K562 (cell line): ENCODE measurements at regions not wholly inside any gene's neighbourhood (a gene's known extent, or its start where the extent isn't known, plus 50 kb on each side); places are given as distances from the start of the nearest gene placed in this dataset.

ENCODE experiments used
- BRF2 ChIP-seq: IDR thresholded peaks from 3 replicates; pipeline ENCODE4 v1.6.1; 2011; ENCODE audit warnings: borderline replicate concordance, mild to moderate bottlenecking; ENCODE audit not compliant: insufficient read length, insufficient read depth
- CBFA2T3 ChIP-seq: fragments of 450-650 bp; IDR thresholded peaks from 2 replicates; pipeline ENCODE4 v1.6.1; 2017
- CCNT2 ChIP-seq: IDR thresholded peaks from 2 replicates; pipeline ENCODE4 v1.6.1; 2011; ENCODE audit warnings: borderline replicate concordance, low read depth, mild to moderate bottlenecking, moderate library complexity, mixed read lengths, low read length; ENCODE audit not compliant: insufficient read length; ENCODE audit errors: extremely low read depth
- DDX20 ChIP-seq: fragments of 450-650 bp; IDR thresholded peaks from 2 replicates; pipeline ENCODE4 v1.6.1; 2016; ENCODE audit warnings: missing genetic modification characterization, low read depth, mild to moderate bottlenecking, missing compliant biosample characterization, moderate library complexity
- GTF2F1 ChIP-seq: IDR thresholded peaks from 2 replicates; pipeline ENCODE4 v1.6.1; 2011; ENCODE audit warnings: low read depth, low read length, improper control_type of control experiment
- HDAC2 ChIP-seq: fragments of 450-650 bp; IDR thresholded peaks from 2 replicates; pipeline ENCODE4 v1.6.1; 2016; ENCODE audit warnings: mild to moderate bottlenecking
- MAZ ChIP-seq, 2 experiments: fragments of 450-650 bp in 1 of 2; sonication (generic) in 1 of 2; formaldehyde crosslinking; IDR thresholded peaks in 1 of 2; conservative IDR thresholded peaks in 1 of 2; 2 replicates each; pipeline versions ENCODE4 v1.4.0 to v1.5.0; 2020; ENCODE audit warnings: mild to moderate bottlenecking in 1 of 2, missing genetic modification reagents in 1 of 2
- NR2C2 ChIP-seq, 2 experiments: fragments of 200-800 bp in 1 of 2; sonication (Bioruptor generic) in 1 of 2; sonication (generic) in 1 of 2; formaldehyde crosslinking in 1 of 2; IDR thresholded peaks; 2 replicates each; pipeline versions ENCODE4 v1.6.1 to v1.8.0; 2016 to 2022; ENCODE audit warnings: mild to moderate bottlenecking in 1 of 2, missing compliant biosample characterization in 1 of 2, missing genetic modification characterization in 1 of 2, missing genetic modification reagents in 1 of 2
- UBTF ChIP-seq, 2 experiments: IDR thresholded peaks; 2 replicates each; pipeline ENCODE4 v1.6.1; 2012; ENCODE audit warnings: improper control_type of control experiment in 2 of 2, low read depth in 2 of 2, low read length in 2 of 2, borderline replicate concordance in 1 of 2
- XRCC4 ChIP-seq: IDR thresholded peaks from one replicate; pipeline ENCODE4 v1.6.1; 2011; ENCODE audit not compliant: insufficient read depth, insufficient read length; ENCODE audit errors: extremely low read depth
- ZBTB17 ChIP-seq: fragments of 450-650 bp; formaldehyde crosslinking; IDR thresholded peaks from 2 replicates; pipeline ENCODE4 v1.4.0; 2020; ENCODE audit warnings: mild to moderate bottlenecking
- ZBTB33 ChIP-seq: sonication (generic); formaldehyde crosslinking; IDR thresholded peaks from 2 replicates; pipeline ENCODE4 v1.8.1; 2023; ENCODE audit warnings: mild to moderate bottlenecking, missing genetic modification reagents
- ZFP36 ChIP-seq: fragments of 150-350 bp; IDR thresholded peaks from 2 replicates; pipeline ENCODE4 v1.6.1; 2018; ENCODE audit warnings: low read length, low read depth; ENCODE audit not compliant: partially characterized antibody
- ZNF146 ChIP-seq: IDR thresholded peaks from one replicate; pipeline ENCODE4 v1.6.1; 2018; ENCODE audit warnings: missing compliant biosample characterization; ENCODE audit not compliant: unreplicated experiment
- ZNF175 ChIP-seq: fragments of 200-800 bp; sonication (Bioruptor generic); IDR thresholded peaks from 2 replicates; pipeline ENCODE4 v1.6.1; 2016; ENCODE audit warnings: low read depth, mild to moderate bottlenecking, missing genetic modification characterization, missing compliant biosample characterization
- ZNF212 ChIP-seq: fragments of 450-650 bp; formaldehyde crosslinking; IDR thresholded peaks from 2 replicates; pipeline ENCODE4 v1.4.0; 2020; ENCODE audit warnings: mild to moderate bottlenecking
- ZNF311 ChIP-seq: fragments of 250-450 bp; sonication (Bioruptor Pico); IDR thresholded peaks from 2 replicates; pipeline ENCODE4 v1.4.0; 2020; ENCODE audit warnings: mild to moderate bottlenecking, moderate library complexity
- ZNF445 ChIP-seq: fragments of 250-450 bp; sonication (Bioruptor Pico); IDR thresholded peaks from 2 replicates; pipeline ENCODE4 v1.4.0; 2020; ENCODE audit warnings: low read depth, mild to moderate bottlenecking, moderate library complexity
- ZNF766 ChIP-seq: fragments of 200-800 bp; sonication (Bioruptor generic); conservative IDR thresholded peaks from 2 replicates; pipeline ENCODE4 v1.6.1; 2016; ENCODE audit warnings: missing genetic modification characterization, missing compliant biosample characterization

GRCh38 chr1:102655034-102655433, 453.3 kb downstream of the COL11A1 start (continued):
- TF ChIP-seq BRF2 (no peak), ZNF146 (CRISPR knock-in tag) (no peak), XRCC4 (no peak), ZNF766 (peak; percentile 53; the same call in 1 of the 2 replicates), ZBTB33 (no peak), ZNF445 (CRISPR knock-in tag) (peak; percentile 72; the same call in 1 of the 2 replicates), ZFP36 (no peak), DDX20 (tag) (peak; percentile 79), ZBTB17 (CRISPR knock-in tag) (peak; percentile 89), HDAC2 (no peak), MAZ (CRISPR knock-in tag; conservative IDR thresholded peaks at IDR 0.05 in 1 of 2, IDR thresholded peaks at IDR 0.05 in 1 of 2) (peak in 1 of 2 experiments; percentile 68; a peak in 2 of 4 replicates), ZNF175 (peak; percentile 77; the same call in 1 of the 2 replicates), GTF2F1 (no peak), UBTF (IDR thresholded peaks at IDR 0.05; ENCODE audit: borderline replicate concordance in 1 of 2, low read depth in 2 of 2, low read length in 2 of 2) (no peak), CCNT2 (no peak), NR2C2 (CRISPR knock-in tag; IDR thresholded peaks at IDR 0.05) (no peak), NR2C2 (tag; IDR thresholded peaks at IDR 0.05) (peak; percentile 5; the same call in 1 of the 2 replicates), CBFA2T3 (no peak), ZNF311 (peak; percentile 92), ZNF212 (CRISPR knock-in tag) (peak; percentile 75; the same call in 1 of the 2 replicates)
